NCI-H2107 treated with DMSO at 0.1 percent for 48 hours (cell line): ENCODE measurements at regions not wholly inside any gene's neighbourhood (a gene's known extent, or its start where the extent isn't known, plus 50 kb on each side); places are given as distances from the start of the nearest gene placed in this dataset.

ENCODE experiments used
- DNase-seq: peaks from one replicate; lab custom pipeline; 2025; ENCODE audit not compliant: unreplicated experiment; lab: John Stamatoyannopoulos, UW

DNA sequence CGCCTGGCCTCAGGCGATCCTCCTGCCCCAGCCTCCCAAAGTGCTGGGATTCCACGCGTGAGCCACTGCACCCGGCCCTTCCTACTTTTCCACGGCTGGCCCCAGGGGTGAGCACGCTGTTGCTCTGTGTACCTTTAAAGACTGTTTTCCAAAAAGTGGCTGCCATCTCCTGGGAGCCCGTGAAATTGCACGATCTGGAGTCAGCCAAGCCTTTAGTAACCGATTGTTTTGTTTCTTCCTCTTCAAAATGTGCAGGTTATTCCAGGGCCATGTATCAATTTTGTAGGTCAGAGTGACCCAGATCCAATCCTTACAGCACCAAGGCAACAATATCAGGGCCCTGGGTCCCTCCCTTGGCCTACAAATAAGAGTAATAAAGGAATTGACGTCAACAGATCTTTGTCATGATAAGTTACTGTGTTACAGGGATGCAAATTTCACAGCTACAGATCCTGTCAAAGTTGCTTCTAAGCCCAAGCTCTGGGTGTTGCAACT is 135.6 kb upstream of the ZNF236 start:
- peak; percentile 67 for DNase-seq

DNA sequence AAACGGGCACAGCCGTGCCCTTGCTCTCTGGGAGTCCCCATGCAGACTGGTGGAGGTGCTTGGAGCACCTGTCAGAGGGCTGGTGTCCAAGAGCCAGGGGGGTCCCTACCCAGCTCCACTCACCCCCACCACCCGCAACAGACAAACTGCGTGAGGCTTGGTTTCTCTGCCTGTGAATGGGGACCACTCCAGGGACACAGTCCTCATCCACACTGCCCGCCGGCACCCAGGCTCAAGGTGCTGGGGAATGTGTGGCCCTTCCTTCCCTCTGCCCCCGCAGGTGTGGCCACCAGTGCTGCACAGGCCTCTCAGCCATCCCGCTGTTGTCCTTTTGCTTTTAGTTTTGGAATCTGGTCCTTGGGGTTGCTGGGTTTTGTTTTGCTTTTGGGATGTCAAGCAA is 136.5 kb upstream of the ZNF236 start:
- no peak for DNase-seq

- no peak for DNase-seq
These were observed 137.0 kb upstream of the ZNF236 start for GRCh38 chr18:76685402-76685801.

DNA sequence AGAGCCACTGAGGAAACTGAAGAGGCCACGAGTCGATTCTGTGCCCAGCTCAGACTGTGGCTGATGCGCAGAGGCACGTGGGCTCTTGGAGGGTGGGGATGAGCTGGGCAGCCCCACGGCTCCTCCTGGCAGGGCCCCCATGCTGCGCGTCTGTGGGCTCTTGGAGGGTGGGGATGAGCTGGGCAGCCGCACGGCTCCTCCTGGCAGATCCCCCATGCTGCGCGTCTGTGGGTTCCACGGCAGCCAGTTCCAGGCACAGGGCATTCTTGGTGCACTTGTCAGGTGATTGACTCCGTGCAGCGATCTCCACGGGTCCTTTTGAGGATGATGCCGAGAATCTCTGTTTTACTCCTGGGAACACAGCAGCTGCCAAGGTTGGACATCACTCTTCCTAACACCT is 138.1 kb upstream of the ZNF236 start:
- no peak for DNase-seq

DNA sequence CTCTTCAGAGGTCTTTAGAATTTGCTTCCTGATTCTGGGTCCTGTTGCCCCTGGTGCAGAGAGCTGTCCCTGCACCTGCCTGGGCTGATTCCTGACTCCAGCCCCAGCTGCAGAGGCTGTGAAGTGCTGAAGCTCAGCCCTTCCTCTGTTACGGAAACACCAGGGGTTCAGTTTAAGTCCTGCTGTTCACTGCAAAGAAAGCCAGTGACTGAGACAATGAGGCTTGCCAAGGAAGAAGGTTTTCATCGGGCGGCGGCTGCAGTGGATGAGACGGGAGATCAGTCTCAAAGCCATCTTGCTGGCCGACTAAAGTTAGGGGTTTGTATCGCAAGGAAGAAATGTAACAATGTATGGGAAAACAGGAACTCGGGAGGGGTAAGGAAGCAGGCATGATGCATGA is 142.4 kb upstream of the ZNF236 start:
- DNase-seq = peak; percentile 89

GRCh38 chr18:76679259-76679658 is 143.1 kb upstream of the ZNF236 start:
- peak; percentile 78 for DNase-seq

DNA sequence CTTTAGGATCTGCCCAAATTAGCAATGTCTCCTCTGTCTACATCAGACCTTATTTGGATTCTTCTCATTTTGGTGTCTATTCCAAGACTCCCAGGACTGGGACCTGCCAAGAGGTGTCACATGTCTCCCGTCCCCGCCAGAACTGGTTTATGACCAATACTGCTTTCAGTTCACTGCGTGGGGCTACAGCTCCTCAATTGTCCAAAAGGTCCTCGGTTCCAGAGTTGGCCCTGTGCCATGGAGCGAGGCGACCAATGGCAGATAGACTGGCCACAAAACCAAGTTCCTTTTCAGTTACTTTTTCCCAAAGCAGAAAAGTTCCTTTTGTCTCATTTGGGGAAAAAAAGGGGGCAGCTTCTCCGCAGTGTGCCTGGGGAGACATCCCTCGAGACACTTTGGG is 144.1 kb upstream of the ZNF236 start:
- no peak for DNase-seq

DNA sequence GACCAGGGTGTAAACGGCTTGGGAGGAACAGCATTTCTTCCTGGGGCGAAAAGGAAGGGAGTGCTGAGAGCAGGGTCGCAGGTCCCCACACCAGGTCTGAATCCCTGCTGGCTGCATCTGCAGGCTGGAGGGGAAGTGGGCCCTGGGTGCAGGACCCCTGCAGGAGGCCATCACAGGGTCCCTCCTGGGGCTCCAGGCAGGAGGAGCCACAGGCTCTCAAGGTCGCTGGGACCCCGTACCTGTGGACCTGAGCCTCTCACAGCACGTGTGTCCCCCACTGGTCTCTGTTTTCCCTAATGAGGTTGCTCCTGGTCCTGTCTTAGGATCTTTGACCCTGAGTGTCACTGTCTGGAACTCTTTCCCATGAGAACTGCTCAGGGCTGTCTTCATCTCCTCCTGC is 147.8 kb upstream of the ZNF236 start:
- DNase-seq = no peak

DNA sequence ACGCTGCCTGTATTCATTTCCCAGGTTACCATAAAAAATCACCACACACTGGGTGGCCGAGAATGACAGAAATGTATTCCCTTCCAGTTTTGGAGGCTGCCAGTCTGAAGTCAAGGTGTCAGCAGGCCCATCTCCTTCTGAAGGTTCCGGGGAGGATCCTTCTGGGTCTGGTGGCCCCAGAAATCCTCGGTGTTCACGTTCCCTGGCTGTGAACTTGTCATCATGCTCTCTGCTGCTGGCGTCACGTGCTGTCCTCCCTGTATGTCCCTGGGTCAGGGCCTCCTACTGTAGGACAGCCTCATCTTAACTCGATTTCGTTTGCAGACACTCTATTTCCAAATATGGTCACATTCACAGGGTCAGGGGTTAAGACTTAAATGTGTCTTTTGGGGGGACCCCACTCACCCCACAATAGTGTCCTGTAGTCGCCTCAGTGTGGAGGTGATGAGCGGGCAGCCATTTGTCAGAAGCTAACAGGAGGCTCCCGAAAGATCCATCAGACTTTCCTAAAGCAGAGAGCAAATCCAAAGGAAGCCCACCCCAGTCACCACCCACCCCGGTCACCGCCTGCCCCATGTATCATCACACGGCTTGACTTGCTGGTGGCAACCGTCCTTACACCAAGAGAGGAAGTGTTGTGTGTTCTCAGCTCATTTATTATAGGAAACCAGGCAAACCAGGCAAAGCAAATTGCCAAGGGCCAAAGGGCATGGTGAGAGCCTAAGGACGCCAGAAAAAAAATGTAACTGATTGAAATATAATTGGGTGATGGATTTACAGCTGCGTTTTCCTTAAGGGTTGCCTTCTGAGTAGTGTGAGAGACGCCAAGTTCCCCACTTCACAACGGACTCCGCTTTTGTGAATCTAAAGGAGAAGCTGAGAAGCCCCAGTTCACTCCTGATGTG is 148.8 kb upstream of the ZNF236 start:
- DNase-seq = no peak

GRCh38 chr18:76672627-76673026 is 149.7 kb upstream of the ZNF236 start:
- DNase-seq = no peak

- no peak for DNase-seq
These were observed 151.6 kb upstream of the ZNF236 start for GRCh38 chr18:76670564-76671288.

DNA sequence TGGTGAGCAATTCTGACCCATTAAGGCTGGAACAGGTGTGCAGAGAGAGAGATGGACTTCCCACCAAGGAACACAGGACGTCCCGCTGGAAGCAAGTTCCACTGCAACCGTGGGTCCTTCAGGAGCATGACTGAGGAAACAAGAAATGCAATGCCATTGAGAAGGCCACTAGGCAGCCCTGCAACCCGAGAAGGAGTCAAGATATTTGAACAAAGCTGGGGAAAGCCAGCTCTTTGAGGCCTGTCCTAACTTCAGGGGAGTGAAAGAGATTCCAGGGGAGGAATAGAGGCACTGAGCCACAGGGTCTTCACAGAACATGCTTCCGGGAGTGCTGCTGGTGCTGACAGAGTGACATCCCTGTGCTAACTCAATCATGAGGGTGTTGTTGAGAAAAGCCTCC is 153.8 kb upstream of the ZNF236 start:
- no peak for DNase-seq

GRCh38 chr18:76668119-76668518 is 154.2 kb upstream of the ZNF236 start:
- no peak for DNase-seq

GRCh38 chr18:76667603-76668002 is 154.8 kb upstream of the ZNF236 start:
- DNase-seq = no peak

GRCh38 chr18:76662626-76663025 is 159.7 kb upstream of the ZNF236 start:
- DNase-seq = no peak

DNA sequence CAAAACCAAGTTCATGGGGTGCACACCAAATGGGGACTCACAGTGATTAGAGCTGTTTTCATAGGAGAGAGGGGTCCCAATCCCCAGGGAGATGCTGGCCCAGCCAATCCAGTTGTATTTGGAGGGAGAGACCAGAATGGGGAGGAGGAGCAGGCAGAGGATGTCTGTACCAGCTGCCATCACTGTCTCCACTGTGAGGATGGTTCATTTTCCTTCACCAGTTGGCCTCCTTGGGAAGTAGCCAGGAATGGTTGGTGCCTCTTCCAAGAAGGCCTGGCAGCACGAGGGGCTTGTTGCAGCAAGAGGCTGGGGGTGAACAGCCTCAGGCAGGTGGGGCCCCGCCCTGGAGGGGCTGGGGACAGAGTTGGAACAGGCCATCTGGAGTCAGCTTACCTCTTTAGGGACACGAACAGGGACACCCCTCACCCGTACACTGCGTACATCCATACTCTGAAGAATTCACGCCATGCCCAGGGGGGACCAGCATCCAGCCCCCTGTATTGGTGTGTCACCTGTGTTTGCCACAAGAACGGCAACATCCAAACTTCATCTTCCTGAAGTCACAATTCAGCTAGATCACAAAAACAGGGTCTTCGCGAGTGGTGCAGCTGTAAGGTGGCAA is 161.7 kb upstream of the ZNF236 start:
- DNase-seq = no peak

DNA sequence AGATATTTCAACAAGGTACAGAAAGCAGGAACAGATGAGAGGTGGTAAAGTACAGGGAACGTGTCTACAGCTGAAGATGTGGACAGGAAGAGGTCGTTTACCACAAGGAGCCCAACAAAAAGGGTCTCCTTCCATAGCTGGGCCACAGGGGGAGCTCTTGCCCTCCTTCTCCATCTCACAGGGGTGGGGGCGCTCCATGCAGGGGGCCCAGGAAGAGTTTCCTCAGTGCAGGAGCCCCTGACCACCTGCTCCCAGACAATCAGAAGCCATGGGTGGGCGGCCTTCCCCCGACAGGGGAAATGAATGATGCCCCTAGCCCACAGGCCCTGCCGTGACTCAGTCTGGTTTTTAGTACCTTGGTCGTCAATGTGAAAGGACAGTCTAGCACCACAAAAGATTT is 163.6 kb upstream of the ZNF516 start:
- no peak for DNase-seq

- DNase-seq = no peak
These were observed 162.9 kb upstream of the ZNF516 start for GRCh38 chr18:76657911-76658470.

GRCh38 chr18:76656925-76657827 is 162.1 kb upstream of the ZNF516 start:
- DNase-seq = no peak

DNA sequence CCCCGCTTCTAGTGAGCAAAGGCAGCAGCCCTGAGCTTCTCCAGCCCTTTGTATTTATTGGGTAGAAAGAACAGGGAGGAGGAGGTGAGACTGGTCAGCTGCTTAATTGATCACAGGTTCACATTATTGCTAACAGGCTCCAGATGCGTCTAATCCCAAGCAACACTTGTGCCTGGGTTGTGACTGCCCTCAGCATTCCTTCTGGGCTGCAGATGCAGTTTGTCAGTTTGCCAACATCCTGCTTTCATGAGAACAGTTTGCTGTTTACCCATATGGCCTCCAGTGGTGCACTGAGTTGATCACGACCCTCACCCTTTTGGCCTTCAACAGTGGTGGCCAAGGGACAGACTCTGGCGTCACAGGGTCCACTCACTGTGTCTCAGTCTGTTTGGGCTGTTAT is 159.5 kb upstream of the ZNF516 start:
- no peak for DNase-seq
